ENCODE measurements at regions not wholly inside any gene's neighbourhood (a gene's known extent, or its start where the extent isn't known, plus 50 kb on each side); places are given as distances from the start of the nearest gene placed in this dataset.
"Not testable (repeated sequence)": the region's sequence is repeated elsewhere in the genome, so short reads cannot be mapped to it uniquely, and the experiment has no call there.

GRCh38 chr3:17836919-17837318 lies 94.5 kb upstream of the TBC1D5 start:
- DNase-seq (ENCODE audit: low spot score), result no peak

DNA sequence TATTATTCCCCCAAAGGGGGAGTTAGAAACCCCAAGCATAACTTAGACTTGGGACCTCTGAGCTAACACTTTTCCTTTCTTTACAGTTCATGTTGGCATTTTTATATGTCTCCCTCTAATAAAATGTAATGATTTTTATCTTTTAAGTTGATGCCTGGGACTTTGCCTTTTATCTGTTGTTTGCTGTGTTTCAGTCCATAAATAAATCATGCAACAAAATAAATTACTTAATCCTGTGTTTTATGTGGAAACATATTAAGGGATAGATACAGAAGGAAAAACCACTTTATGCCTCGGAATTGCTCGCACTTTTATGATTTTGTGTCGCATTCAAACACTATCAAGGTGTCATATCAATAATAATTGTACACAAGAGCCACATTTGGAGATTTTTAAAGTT lies 93.7 kb upstream of the TBC1D5 start:
- no peak for DNase-seq (ENCODE audit: low spot score)

GRCh38 chr3:17833786-17834559 lies 91.5 kb upstream of the TBC1D5 start:
- no peak for DNase-seq (ENCODE audit: low spot score)

- no peak for DNase-seq (ENCODE audit: low spot score)
Measured at GRCh38 chr3:17832016-17832415, 89.6 kb upstream of the TBC1D5 start.

DNA sequence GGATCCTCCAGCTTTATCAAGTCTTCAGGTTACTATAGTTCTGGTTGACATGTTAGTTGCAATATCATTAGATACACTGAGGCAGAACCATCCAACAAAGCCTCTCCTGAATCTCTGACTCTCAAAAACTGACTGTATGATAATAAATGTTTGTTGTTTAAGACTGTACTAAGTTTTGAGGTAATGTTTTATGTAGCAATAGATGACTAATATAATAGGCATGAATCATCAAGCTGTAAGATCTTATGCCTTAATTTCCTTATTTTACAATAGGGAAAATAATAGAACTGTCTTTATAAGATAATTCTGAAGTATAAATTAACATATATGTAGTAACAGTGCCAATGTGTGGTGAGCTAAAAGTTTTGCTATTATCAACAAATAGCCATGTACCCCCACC lies 88.9 kb upstream of the TBC1D5 start:
- no peak for DNase-seq (ENCODE audit: low spot score)

GRCh38 chr3:17830788-17831187 lies 88.4 kb upstream of the TBC1D5 start:
- DNase-seq (ENCODE audit: low spot score), result no peak

DNA sequence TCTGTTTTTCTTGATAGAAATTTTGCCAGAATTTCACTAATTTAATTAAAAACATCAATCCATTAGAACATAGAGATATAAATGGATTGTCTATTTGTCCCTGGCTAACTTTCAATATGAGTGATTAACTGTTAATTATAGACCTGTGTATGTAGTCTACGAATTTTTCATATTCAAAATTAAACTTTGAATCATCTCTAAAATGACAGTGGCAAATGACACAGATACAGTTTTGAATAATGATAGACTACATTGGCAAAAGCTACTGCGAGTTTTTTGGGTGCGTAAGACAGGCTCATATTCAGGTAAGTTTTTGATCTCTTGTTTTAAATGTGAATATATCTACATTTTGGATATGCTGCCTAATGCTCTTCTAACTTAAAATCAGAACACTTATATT lies 86.0 kb upstream of the TBC1D5 start:
- no peak for DNase-seq (ENCODE audit: low spot score)

DNA sequence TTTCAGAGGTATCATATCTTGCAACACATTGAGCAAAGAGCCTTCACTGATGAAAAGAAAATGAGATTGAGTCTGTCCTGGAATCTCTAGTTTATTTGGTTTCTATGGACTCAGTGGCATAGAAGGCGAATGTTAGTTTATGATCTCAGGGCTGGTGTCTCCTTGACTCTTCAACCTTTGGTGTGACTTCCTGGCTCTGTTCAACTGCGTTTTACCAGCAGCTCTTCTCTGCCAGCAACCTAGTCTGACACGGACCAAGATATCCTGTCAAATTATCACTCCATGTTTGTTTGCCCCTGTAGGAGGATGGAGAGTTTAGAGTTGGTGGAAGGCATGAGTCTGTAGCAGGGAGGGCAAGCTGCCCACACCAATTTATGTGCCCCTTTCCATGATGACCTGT lies 82.9 kb upstream of the TBC1D5 start:
- DNase-seq (ENCODE audit: low spot score), result no peak

- no peak for DNase-seq (ENCODE audit: low spot score)
Measured at GRCh38 chr3:17823816-17824215, 81.4 kb upstream of the TBC1D5 start.

DNA sequence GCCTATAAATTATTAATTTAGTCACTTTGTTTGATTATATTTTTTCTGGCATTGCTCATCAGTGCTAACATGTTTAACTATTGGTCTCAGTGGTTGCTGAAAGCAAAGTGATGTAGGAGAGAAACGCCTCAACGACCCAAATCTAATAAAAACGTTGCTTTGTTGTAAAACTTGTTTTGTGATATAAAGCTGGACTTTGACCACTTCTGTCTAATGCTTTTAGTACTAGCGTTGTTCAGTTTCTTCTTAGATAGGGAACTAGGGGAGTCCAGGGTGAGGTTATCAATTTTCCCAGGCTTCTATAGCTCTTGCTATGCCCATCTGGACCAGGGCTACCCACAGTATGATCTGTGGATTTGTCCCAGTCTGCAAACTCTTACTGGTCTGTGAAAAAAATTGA lies 80.6 kb upstream of the TBC1D5 start:
- no peak for DNase-seq (ENCODE audit: low spot score)

DNA sequence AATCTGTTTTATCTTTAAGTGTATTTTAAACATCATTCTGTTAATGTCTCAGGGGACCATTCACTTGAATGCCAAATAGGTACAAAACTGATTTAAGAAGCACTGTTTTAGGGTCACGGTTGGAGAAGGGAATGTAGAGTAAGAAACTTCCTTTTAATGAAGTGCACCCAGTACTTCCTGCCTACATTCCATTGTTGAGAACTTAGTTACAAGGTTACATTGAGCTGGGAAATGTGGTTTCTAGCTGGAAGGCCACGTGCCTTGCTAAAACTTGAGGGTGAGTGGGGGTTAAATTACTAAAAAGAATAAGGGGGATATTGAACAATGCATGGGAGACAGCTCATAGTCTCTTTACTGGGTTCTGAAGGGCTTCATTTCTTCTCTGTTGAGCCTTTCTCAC lies 78.3 kb upstream of the TBC1D5 start:
- no peak for DNase-seq (ENCODE audit: low spot score)

GRCh38 chr3:17820275-17820674 lies 77.8 kb upstream of the TBC1D5 start:
- DNase-seq (ENCODE audit: low spot score), result no peak

DNA sequence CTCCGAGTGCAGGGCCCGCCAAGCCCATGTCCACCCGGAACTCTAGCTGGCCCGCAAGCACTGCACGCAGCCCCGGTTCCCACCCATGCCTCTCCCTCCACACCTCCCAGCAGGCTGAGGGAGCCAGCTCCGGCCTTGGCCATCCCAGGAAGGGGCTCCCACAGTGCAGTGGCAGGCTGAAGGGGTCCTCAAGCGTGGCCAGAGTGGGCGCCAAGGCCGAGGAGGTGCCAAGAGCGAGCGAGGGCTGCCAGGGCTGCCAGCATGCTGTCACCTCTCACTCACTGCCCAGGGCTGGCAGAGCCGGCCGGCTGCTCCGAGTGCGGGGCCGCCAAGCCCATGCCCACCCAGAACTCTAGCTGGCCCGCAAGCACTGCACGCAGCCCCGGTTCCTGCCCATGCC lies 75.5 kb upstream of the TBC1D5 start:
- not testable (repeated sequence) for DNase-seq (ENCODE audit: low spot score)

DNA sequence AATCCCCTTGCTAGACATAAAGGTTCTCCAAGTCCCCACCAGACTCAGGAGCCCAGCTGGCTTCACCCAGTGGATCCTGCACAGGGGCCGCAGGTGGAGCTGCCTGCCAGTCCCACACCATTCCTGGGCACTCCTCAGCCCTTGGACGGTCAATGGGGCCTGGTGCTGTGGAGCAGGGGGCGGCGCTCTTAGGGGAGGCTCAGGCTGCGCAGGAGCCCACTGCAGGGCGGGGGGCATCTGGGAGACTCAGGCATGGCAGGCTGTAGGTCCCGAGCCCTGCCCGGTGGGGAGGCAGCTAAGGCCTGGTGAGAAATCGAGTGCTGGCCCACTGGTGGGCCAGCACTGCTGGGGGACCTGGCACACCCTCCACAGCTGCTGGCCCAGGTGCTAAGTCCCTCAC lies 75.1 kb upstream of the TBC1D5 start:
- DNase-seq (ENCODE audit: low spot score), result no peak

- DNase-seq (ENCODE audit: low spot score), result not testable (repeated sequence)
Measured at GRCh38 chr3:17816839-17817238, 74.4 kb upstream of the TBC1D5 start.

DNA sequence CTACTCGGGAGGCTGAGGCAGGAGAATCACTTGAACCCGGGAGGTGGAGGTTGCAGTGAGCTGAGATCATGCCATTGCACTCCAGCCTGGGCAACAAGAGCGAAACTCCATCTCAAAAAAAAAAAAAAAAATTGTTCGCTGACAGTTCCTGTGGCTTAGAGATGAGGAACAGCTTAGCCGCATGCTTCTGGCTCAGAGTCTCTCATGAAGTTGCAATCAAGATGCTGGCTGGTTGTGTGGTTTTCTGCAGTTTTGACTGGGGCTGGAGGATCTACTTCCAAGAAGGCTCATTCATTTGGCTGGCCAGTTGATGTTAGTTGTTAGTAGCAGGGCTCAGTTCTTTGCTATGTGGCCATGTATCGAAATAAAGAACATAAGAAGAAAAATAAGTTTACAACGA lies 69.9 kb upstream of the TBC1D5 start:
- DNase-seq (ENCODE audit: low spot score), result not testable (repeated sequence)

DNA sequence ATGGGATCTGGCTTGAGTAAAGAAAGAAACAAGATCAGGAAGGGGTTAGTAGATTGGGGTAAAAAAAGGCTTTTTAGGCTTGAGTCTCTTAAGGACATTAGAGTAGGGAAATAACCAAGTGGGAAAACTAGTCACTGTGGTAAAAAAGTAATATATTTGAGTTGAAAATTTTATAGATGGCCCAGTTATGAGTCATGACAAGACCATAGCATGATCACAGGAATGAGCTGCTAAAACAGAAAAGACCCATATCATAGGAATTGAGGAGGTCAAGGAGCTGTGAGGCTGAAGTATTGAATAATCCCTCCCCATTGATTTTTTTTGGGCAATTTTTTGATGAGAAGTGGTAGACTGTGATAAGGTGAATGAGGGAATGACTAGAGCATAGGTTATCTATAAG lies 69.2 kb upstream of the TBC1D5 start:
- no peak for DNase-seq (ENCODE audit: low spot score)

DNA sequence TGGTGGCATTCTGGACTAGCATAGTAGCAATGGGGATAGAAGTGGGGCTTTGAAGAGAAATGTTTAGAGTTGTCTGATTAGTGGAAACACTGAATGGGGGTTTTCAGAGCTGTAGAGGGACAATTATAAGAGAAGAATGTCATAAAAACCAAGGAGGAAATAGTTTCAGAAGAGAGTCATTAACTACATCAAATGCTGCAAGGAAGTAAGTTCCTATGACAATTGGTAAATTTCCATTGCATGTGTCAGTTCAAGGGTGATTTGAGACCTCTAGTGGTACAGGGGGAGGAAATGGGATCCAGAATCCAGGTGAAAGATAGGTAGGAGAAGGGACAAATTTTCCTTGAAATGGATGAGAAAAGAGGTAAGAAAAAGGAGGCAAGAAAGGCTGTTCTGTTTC lies 68.3 kb upstream of the TBC1D5 start:
- DNase-seq (ENCODE audit: low spot score), result peak; percentile 9

DNA sequence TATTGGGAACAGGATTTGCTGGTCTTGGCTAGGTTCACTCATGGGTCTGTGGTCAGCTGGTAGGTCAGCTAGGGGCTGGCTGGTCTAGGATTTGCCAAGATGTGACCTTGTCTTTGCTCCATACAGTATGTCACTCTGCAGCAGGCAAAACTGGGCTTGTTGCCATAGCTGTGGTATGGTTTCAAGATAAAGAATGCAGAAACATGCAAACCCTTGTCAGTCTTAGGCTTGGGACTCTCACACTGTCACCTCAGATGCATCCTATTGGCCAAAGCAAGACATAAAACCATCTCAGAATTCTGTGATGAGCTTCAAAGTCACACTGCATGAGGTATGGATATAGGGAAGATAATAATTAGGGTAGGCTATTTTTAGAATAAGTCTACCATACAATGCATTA lies 66.6 kb upstream of the TBC1D5 start:
- peak; percentile 6 for DNase-seq (ENCODE audit: low spot score)

DNA sequence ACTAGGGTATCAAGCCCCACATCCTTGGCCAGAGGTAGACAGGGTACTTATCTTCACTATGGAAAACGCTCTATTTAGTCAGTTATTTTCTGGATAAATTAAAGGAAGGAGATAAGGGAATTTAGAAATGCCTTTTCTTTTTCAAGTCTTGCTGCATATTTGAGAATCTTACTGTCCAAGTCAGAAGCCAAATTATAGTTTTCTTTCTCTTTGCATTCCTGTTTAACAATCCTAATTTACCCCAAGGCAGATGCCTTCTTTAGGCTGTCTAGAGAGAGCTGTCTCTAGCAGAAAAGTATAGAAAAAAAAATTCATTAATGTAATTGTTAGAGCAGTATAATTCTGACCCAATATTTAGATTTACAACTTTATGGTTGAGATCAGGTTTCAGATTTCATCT lies 64.4 kb upstream of the TBC1D5 start:
- no peak for DNase-seq (ENCODE audit: low spot score)

DNA sequence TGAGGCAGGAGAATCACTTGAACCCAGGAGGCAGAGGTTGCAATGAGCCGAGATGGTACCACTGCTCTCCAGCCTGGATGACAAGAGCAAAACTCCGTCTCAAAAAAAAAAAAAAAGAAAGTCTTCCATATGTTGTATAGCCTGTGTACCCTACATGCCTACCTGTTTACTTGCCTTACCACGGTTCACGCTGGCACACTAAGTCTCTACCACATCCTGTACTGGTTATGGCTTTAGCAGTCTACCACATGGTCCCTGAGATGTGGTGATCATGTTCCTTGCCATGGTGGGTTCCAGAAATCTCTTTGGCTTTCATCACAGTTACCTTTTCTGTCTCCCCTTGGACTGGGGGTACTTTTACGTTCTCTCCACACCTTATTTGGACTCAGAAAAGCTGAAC lies 63.8 kb upstream of the TBC1D5 start:
- no peak for DNase-seq (ENCODE audit: low spot score)

- no peak for DNase-seq (ENCODE audit: low spot score)
Measured at GRCh38 chr3:17805461-17805940, 63.1 kb upstream of the TBC1D5 start.

DNA sequence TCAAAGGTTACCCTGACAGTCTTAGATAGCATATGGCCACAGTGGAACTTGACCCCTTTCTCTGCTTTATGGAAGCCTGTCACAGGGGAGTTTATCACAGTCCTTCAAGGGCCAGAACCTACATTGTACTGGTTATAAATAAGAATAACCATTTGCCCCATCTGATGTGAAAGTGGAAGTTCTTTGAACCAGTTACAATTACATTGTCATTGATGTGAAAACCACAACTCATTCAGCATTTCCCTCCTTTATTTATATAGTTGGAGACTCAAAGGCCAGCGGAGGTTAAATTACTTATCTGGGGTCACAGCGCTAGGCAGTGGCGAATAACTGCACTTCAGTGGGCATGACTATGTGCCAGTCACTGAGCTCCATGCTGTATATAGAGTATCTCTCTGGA lies 60.5 kb upstream of the TBC1D5 start:
- no peak for DNase-seq (ENCODE audit: low spot score)

DNA sequence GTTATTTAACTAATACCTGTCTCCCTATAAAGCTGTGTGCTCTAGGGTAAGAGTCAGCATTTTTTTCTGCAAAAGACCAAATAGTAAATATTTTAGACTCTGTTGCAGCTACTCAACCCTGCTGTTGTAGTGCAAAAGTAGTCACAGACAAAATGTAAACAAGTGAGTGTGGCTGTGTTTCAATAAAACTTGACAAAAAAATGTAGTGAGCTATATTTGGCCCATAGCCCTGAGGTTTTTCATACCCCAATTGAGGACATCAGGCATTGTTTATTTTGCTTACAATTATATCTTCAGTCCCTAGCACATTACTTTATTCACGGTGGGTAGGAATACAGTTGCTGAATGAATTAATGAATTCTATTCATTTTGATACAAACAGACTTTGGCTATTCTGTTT lies 58.7 kb upstream of the TBC1D5 start:
- DNase-seq (ENCODE audit: low spot score), result no peak

All from H4 (cell line).